GM20000 (cell line): ENCODE measurements at regions not wholly inside any gene's neighbourhood (a gene's known extent, or its start where the extent isn't known, plus 50 kb on each side); places are given as distances from the start of the nearest gene placed in this dataset.
"Not testable (repeated sequence)": the region's sequence is repeated elsewhere in the genome, so short reads cannot be mapped to it uniquely, and the experiment has no call there.

ENCODE experiments used
- DNase-seq: peaks from one replicate; pipeline ENCODE4 v3.0.0; 2012; ENCODE audit warnings: low spot score
- TF ChIP-seq, protein P1 (sequence below): IDR thresholded peaks from 2 replicates; pipeline ENCODE4 v1.5.1; 2012; ENCODE audit warnings: mild to moderate bottlenecking, control low read depth; ENCODE audit errors: extremely low read depth, missing control alignments

DNA sequence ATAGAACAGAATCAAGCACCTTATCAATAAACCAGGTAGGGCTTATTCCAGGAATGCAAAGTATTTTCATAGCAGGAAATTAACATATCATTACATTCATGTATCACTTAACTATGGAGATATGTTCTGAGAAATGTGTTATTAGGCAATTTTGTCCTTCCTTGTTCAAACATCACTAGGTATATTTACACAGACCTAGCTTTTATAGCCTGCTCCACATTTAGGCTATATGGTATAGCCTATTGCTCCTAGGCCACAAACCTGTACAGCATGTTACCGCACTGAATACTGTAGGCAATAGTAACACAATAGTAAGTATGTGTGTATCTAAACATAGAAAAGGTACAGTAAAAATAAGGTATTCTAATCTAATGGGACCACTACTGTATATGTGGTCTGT is 82.8 kb upstream of the KCTD1 start:
- TF ChIP-seq, protein P1, sequence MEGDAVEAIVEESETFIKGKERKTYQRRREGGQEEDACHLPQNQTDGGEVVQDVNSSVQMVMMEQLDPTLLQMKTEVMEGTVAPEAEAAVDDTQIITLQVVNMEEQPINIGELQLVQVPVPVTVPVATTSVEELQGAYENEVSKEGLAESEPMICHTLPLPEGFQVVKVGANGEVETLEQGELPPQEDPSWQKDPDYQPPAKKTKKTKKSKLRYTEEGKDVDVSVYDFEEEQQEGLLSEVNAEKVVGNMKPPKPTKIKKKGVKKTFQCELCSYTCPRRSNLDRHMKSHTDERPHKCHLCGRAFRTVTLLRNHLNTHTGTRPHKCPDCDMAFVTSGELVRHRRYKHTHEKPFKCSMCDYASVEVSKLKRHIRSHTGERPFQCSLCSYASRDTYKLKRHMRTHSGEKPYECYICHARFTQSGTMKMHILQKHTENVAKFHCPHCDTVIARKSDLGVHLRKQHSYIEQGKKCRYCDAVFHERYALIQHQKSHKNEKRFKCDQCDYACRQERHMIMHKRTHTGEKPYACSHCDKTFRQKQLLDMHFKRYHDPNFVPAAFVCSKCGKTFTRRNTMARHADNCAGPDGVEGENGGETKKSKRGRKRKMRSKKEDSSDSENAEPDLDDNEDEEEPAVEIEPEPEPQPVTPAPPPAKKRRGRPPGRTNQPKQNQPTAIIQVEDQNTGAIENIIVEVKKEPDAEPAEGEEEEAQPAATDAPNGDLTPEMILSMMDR: no peak
- DNase-seq: no peak

DNA sequence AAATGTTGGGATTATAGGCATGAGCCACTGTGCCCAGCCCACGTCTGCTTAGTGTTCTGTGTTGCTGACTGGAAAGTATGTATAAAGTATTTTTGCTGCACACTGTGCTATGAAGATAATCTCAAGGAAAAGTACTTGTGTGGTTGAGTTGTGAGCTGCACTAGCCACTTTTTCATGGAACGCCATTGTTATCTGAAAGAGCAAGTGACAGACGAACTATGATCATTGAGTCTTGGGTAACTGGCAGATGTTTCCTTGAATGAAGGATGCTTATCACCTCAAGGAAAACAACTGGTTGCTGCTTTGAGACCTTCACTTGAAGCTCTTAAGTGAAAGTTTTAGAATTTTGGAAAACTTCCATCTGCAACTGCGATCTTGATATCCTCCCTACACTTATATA is 82.2 kb upstream of the KCTD1 start:
- TF ChIP-seq, protein P1: no peak
- DNase-seq: no peak

DNA sequence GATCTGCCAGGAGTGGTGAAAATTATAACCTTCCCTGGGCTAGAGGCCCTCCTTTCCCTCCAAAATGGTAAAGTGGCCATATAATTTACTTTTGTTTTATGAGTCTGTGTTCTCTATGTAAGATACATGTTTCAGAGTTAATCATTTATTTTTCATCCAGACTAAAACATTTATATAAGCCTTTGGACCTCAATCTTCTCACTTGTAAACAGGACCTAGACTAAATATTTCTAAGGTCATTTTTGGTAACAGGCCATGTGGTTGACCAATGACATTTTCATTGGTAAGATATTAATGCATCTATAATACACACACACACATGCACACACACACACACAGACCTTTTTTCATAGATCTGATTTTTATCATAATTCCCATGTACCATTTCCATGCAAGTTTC is 79.7 kb upstream of the KCTD1 start:
- DNase-seq: no peak
- TF ChIP-seq, protein P1: no peak

DNA sequence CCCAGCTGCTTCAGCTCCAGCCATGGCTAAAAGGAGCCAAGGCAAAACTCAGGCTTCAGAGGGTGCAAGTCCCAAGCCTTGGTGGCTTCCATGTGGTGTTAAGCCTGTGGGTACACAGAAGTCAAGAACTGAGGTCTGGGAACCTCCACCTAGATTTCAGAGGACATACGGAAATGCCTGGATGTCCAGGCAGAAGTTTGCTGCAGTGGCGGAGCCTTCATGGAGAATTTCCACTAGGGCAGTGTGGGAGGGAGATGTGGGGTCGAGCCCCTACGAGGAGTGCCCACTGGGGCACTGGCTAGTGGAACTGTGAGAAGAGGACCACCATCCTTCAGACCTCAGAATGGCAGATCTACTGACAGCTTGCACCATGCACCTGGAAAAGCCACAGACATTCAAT is 76.1 kb upstream of the KCTD1 start:
- DNase-seq: no peak
- TF ChIP-seq, protein P1: no peak

DNA sequence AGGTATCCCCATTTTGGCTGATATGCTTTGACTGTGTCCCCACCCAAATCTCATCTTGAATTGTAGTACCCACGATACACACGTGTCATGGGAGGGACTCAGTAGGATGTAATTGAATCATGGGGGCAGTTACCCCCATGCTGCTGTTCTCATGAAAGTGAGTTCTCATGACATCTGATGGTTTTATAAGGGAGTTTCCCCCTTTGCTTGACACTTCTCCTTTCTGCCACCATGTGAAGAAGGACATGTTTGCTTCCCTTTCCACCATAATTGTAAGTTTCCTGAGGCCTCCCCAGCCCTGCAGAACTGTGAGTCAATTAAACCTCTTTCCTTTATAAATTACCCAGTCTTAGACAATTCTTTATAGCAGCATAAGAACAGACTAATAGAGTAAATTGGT is 75.0 kb upstream of the KCTD1 start:
- not testable (repeated sequence) for DNase-seq

DNA sequence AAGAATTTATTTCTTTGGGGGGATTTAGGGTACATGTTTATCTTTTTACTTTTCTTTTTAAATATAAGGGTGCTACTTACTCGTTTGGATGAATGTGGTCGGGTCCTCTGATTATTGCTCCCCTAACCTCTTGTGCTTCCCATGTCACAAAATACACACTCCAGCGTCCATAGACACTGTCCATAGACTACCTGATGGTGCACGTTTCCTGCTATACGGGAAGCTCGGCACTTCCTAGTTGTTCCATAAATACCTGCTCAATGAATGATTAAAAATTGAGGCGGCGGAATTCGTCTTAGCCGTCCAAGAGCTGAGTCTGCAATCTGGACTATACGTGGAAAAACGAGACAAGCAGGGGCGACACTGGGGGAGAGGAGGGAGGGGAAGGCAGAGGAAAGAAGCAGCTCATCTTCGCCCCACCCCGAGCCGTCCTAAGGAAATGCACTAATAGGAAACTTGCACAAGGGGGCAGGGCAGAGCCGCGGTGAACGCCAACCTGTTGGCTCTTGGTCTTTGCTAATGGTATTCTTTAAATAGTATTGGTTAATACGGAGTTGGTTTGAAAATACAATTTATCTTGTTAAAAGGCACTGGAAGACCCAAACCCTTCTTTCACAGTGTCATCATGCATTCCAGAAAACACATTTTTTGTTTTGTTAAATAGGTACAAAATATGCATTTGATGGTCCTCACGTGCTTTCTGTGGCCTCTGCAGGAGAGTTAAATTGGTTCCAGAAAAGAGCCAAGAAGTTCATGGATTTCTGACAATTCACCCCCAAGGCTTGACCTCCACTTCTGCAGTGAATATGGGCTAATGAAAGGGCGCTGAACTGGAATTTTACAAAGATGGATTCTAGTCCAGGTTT is 73.0 kb upstream of the KCTD1 start:
- peak; percentile 56 for DNase-seq
- TF ChIP-seq, protein P1: peak; percentile 44

DNA sequence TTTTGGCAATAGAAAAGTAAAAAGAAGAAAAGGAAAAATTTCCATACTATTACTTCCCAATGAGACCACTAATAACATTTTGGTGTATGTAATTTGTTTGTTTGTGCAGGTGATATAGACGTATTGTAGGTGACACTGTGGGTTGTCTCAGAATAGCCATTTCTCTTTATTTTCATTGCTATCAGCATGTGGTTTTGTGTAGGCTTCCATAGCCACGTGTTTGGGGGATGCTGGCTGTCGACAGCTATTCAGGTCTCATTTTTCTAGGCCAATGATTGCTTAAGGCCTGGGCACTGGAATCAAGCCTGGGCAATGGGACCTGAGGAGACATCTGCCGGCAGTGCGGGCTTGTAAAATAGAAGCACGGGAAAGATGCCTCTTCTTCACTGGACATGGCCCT is 71.0 kb upstream of the KCTD1 start:
- TF ChIP-seq, protein P1: no peak
- DNase-seq: no peak

DNA sequence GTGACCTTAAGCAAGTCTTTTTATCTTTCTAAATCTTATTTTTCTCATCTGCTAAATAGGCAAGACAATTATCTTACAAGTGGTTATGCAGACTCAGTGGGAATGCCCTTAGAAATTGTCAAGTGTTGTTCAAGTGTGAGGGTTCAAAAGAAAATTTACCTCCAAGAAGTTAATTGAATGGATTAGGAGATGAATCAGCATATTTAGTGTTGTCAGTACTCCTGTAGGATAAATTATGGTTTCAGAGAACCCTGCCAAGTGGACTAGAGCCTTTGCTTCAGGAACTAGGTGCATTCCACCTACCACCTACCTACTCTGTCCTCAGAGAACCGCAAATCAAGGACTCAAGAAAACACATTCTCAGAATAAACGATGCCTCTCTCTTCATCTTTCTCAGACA is 69.8 kb upstream of the KCTD1 start:
- DNase-seq: no peak
- TF ChIP-seq, protein P1: no peak
